Right lung (tissue), 2 donors: ENCODE measurements at regions not wholly inside any gene's neighbourhood (a gene's known extent, or its start where the extent isn't known, plus 50 kb on each side); places are given as distances from the start of the nearest gene placed in this dataset.
"Not testable (repeated sequence)": the region's sequence is repeated elsewhere in the genome, so short reads cannot be mapped to it uniquely, and the experiment has no call there.

Source experiments
- DNase-seq, 2 donors: peaks; one replicate each; pipeline ENCODE4 v3.0.0-alpha.2; 2013

DNA sequence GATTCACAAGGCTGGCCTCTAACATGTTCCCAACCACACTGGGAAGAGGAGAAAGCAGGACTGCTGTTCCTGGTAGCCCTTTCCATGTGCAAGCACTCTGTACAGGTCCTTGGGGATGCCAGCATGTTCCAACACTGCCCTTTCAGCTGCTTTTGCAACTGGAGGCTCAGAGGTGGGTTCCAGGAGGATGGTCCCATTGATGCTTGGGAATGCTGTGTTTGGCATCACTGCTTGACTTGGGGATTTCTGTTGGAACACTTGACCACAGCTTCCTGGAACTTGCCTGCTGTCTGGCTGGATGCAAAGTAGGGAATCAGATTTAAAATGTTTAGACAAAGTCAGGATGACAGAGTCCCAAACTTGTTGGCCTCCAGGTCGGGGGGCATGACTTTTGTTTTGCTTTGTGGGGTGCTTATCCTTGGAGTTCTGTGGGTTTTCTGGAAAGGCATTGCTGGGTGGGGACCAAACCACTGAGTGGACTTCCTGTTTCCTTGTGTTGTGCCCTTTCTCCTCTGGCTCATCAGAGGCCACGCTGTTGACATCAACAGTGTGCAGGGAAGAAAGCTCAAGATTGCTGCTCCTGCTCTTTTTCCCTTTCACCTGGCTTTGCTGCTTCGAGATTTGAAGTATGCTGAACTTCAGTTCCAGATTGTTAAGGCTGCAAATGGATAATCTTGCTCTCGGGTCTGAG lies 148.5 kb upstream of the RPS23 start:
- DNase-seq, result no peak

DNA sequence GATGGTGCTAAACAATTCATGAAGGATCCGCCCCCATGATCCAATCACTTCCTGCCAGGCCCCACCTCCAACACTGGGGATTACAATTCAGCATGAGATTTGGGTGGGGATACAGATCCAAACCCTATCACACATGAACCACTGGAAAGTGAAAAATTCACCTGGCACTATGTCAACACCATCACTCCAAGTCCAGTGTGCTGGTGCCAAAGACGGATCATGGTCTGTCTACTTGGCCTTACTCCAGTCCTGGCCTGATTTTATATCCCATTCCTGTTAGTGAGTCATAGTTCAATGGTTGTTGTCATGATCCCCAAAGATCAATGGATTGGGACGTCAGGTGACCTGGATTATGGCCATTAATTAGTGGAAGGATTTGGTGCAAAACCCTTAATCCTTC lies 147.4 kb upstream of the RPS23 start:
- DNase-seq, result no peak

DNA sequence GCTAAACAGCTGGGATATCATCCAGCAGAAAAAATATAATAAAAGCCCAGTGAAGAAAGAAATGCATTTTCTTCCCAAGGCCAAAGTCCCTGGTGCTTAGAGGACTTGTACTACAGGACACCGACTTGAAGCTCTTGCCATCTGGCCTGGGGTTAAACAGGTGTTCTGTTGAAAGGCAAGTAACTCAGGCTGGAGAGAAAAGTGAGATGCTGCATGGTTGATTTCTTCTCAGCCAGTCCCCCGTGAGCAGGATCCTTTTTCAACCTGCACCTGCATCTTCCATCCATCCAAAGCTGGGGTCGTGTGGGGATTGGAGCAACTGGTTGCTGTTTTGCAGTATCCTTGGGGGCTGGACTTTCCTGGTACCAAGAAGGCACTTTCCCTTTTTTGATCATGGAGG lies 146.1 kb upstream of the RPS23 start:
- DNase-seq, result no peak

DNA sequence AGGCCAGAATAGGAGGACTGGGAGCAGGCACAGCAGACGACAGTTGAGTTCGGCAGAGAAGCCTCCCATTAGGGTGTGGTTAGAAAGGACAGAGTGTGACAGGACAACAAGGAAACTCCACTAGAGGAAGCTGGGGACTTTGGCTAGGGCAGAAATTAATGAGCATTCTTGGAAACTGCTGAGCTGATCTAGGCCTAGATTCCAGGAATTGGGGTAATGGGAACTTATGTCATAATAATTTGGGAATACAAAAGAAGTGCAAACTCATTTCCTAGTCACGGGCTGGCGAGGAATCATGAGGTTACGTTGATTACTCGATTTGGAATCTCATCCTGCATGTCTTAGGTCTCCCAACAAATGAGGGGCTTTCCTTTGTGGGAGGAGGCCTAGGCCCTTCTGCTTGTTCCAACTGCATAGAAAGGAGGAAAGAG lies 144.6 kb upstream of the RPS23 start:
- DNase-seq, result peak; percentile 46 to 58

DNA sequence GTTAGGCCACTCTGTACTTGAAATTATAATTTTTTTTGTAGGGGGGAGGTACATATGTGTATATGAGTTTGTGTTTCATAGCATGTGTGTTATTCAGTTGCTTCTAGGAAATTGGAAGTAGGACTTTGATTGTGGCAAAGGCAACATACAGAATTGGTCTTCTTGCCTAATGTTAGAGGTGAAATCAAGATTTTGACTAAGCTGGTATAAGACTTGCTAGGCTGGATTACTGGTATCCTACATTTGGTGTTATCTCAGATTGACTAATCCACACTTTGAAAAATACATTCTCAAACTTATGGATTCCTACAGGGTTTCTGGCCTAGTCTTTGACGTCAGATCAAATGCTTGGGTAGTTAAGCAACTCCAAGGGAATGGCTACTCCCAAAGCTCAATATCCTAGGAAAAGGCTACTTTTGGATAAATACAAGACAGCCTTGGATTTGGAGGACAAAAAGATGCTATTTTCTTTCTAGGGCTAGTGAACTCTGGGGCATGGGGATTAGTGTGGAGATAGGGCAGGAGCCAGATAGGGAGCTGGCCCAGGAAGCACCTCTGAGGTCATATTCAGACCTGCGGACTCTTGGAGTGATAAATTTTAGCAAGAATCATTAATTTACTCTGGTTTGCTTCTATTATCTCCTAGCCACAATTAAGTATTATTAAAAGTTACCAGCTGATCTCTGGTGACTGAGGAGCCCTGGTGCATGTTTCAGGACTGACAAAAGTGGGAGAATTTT lies 144.0 kb upstream of the RPS23 start:
- no peak for DNase-seq

DNA sequence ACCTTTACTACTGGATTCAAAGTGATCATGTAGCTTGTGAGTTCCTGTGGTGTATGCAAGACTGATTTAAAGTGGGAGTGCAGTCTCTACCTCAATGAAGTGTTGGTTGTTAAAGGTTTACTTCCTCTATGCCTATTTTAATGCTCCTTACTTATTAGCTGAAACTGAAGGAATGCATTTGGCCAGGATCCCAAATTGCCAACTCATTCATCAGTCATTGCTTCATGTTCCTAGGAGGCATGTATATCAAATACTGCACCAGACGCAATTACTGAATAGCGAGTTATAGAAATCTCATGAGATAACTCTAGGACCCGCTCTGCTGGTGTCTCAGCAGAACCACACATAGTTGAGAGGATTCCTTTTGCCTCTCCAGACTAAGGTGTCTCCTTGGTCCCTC lies 143.0 kb upstream of the RPS23 start:
- DNase-seq, result peak in 1 of 2 donors; percentile 10

DNA sequence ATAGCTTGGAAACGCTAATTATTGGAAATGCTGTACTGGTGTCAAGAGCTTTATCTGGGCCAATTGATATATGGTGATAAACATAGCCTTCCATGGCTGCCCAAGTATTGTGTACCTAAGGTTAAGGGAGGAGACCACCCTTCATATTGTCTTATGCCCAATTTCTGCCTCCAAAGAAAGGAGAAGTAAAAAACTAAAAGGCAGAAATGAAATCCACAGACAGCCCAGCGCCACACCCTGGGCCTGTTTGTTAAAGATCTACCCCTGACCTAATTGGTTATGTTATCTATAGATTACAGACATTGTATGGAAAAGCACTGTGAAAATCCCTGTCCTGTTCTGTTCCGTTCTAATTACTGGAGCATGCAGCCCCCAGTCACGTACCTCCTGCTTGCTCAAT lies 142.4 kb upstream of the RPS23 start:
- not testable (repeated sequence) for DNase-seq

DNA sequence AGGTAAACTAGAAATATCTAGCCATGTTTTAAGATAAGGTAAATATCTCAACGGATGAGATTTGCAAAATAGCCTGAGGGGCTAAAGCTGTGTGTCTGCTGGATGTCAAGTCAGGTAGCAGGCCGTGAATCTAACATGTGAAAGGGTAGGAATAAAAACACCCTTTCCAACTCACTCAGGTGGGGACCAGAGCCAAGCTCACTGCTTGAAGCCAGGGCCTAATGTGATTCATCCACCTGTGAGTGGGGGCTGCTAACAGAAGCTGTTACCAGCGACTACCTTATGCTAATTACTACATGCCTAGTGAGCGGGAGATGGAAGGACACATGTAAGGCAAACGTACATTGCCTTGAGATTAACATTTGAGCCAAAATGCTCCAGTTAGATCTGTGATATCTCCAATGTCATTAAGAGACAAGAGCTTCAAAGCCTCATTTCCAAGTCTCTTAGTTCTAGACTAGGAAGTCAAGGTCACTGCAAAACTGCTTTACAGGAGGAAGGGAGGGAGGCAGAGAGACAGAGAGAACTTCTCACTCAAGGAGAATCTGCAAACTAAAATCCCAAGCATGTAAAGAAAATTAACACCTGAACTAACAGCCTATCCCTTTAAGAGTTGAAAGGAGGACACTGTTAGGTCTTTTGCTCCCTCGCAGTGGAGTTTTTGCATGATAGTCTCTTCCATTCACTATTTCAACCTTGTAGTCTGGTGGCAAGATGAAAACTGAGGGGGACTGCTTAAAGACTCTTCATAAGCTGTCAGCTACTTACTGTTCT lies 141.6 kb upstream of the RPS23 start:
- DNase-seq, result no peak

DNA sequence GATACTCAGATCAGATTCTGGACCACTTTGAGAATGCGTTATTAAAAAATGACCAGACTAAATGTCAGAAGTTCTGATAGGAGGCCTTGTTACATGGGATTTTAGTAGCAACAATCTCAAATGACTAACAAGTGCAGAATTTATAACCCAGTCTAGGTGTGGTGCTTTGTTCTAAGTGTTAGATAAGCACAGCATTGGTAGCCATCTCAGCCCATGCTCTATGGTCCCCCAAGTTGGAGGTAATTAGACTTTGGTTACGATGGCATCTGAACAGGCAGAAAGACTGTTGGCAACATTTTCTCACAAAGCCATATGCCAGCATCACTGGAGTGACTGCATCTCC lies 140.4 kb upstream of the RPS23 start:
- no peak for DNase-seq

DNA sequence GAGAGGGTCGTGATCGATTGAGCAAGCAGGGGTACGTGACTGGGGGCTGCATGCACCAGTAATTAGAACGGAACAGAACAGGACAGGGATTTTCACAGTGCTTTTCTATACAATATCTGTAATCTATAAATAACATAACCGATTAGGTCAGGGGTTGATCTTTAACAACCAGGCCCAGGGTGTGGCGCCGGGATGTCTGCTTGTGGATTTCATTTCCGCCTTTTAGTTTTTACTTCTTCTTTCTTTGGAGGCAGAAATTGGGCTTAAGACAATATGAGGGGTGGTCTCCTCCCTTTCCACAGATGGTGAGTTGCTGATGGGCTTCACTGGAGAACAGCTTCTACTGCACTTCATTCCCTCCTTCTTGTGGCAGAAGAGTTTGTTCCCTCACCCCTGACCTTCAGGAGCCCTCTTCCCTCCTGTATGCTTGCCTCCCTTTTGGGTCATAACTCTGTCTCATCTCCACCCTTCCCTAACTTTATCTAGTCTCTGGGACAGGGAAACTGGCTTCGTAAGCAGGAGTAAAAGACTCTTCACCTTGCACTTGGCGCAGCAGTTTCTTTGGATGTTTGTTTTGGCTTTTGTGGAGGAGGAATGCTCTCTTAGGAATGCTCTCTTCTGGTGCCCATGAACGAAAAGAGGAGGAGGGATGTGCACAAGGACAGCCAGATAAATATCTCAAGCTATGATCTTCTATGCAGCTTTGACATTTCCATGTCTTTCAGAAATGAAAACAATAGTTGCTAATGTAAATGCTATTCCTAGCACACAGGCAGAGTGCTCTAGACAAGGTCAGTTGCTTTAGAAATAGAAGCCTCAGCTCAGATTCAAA lies 139.8 kb upstream of the RPS23 start:
- no peak for DNase-seq

DNA sequence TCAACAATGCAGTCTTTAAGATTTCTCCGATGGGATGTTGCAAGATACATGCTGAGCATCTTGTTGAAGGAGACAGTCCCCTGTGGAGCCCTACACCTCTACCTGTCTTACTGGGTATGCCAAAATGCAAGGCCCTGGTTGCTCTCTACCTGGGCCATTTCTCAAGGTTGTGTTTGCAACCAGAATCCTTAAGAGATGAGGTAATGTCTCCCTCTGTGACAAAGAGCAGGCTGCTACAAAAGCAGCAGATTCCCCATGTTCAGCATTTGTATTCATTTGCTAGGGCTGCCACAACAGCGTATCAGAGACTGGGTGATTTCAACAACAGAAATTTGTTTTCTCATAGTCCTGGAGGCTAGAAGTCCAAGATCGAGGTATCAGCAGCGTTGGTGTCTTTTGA lies 138.4 kb upstream of the RPS23 start:
- DNase-seq, result no peak

DNA sequence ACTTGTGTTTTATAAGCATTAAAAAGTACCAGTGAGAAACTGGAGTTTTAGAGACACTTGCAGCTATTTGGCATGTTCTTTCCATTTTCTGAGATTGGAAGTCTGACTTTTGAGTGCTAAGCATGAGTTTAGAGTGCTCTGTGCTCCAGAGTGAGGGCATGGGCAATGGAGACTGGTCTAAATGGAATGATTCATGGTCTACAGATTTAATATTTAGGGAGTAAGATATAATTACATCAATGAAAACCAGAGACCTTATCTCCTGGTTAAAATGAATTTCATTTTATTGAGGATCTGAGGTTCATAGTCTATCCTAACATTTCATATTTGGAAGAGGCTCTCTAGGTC lies 135.9 kb upstream of the RPS23 start:
- DNase-seq, result no peak

DNA sequence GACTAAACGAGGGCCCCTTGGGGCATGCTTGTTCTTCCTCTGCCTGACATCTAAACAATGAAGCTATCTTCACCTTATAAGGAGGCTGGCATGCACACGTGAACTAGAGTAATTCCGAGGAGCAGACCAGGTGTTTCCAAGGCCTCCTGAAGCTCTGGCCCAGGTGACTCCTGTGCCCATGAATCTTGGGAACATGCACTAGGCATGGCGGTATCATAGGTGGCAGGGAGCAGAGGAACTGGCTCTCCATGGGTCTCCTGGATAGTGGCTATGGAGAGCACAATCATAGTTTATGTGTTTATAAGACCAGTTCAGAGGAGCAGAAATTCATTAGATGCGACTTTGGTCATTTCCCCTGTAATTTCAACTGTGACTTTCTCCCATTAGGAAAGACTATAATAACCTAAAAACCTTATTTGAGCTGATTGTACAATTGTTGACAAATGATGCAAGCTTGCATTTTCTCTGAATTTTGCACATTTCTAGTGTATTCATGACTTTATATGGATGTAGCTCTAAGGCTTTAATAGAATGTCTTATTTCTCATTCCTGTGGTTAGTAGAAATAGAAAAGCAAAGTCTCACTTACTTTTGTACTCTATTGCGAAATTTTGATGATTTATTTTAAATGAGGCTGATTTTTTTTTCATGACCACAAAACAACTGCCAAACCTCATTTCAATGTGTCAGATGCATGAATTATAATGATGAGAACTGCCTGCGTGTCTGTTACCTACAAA lies 135.3 kb upstream of the RPS23 start:
- peak; percentile 51 to 62 for DNase-seq

DNA sequence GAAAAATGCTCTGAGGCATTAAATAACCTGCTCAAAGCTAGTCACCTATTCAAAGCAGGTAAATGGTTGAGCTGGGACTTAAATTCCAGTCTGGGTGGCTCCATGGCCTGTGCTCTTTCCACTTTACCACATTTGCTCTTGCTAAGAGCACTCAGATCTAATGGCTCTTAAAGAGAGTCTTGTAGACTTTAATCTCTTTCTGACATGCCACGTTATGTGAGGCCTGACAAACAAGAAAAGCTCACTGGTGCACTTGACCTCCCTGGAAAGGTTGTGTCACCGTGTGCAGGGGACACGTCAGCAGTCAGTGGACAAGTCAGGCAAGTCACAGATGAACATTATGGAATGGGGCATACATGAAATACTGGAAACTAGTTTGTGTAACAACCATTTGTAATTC lies 129.9 kb upstream of the RPS23 start:
- peak in 1 of 2 donors; percentile 12 for DNase-seq

DNA sequence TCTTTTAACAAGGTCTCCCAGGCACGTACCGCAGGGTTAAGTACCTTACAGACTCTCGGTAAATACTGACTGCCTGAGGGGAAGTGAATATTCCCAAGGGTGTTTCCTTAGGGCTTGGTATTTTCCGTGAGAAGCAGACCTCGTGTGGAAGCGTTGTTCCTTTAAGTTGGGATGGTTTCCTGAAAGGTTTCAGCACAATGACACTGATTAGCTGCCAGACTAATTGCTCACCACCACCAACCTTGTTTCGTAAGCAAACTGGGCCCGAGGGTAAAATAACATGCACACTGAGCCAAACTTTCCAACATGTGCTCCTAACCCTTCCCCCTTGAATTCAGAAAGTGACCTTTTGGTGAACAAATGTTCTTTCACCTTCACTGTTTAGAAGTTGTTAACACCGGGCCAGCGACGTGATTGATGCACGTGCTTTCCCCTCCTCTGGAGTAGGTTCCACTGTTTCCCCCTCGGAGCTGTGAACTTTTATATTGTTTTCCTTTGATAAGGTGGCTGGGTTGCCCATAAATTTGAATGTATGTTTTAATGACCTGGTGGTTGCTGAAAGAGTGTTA lies 128.1 kb upstream of the RPS23 start:
- DNase-seq, result peak in 1 of 2 donors; percentile 20

DNA sequence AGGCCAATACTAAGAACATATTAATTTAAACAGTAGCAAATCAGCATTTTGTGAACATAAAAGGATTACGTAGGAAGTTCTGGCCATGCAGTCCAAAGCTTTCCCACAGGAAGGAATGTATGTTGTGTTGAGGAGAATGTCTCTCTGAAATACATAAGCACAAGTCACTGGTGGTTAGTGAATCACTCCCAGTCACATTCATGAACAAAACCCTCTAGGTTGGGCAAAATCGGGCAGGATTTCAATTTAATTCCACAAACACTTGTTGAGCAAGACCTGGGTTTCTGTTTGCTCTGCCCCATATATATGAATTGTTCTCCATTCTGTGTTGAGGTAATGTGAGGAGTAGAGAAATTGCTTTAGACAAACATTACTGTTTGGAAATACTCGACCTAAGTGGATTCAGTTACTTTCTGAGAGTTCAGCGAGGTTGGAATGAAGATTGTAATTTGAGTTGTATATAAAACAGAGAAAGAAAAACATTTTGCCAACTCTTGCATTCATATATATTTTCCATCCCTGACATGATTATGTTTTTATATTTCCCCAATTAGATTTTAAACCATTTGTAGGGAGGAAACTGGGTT lies 127.6 kb upstream of the RPS23 start:
- peak in 1 of 2 donors; percentile 39 for DNase-seq

DNA sequence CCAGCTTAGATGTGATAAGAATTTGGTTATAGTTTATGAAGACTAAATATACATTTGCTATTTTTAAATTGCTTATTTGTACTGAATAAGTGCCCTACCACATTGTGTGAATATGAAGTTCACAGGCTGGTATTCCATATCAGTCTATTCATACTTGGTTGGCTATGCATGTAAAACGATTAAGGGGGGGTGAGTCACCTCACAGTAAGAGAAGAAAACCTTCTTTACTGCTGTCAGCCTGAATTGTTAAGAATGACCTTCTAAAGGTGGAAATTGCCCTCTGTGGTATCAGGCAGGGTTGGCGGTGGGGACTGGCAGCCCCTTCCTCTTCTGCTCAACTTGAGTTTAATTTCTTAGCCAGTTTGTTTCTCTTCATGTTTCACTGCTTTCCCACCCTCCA lies 127.0 kb upstream of the RPS23 start:
- DNase-seq, result no peak

DNA sequence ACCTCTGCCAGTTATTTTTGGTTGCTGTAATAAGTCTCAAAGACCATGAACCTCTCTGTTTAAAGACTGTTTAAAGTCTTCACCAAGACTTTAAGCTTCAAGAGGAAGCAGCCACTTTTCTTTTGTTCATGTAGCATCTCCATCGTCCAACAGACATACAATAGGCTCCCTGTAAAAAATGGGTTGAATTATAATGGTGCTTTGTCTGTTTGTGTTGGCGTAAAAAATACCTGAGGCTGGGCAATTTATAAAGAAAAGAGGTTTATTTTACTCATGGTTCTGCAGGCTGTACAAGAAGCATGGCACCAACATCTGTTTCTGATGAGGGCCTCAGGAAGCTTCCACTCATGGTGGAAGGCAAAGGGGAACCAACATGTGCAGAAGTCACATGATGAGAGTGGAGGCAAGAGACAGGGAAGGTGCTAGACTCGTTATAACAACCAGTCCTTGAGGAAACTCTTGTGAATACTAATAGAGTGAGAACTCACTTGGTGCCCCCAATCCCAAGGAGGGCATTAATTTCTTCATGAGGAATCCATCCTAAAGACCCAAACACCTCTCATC lies 126.3 kb upstream of the RPS23 start:
- no peak for DNase-seq

DNA sequence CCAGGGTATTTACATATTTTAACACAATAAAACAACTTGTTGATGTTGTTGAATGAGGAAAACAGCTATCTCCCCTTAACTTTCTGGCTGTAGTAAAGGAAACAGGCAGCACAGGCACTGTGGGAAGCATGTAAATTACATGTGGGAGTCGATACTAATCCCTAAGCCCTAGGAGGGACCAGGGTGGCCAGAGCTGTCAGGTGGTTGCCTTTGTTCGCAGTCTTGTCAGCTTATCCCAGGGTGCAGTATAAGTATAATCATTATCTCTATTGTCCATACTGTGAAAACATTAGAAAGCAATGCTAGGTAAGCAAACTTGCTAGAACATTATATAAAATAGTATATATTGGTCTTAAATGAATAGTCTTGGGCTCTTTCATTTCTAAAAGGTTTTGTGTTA lies 125.6 kb upstream of the RPS23 start:
- DNase-seq, result no peak

DNA sequence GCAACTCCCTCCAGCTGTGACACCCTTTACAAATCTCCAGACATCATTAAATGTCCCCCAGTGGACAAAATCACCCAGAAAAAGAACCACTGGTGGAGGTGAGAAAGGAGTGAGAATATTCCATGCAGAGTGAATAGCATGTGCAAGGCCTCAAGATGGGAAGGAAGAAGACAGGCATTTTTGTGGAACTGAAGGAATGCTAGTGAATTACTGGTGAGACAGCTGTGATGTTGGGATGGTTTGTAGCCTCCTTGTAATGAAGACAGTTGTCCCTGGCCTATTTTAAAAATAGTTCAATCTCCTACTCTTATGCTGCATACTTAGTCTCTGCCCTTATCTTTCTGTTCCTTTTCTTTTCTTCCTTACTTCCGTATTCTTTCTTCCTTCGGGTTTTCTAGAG lies 124.9 kb upstream of the RPS23 start:
- DNase-seq, result no peak
